Cerebellar cortex (tissue), 1 donor: ENCODE measurements at regions not wholly inside any gene's neighbourhood (a gene's known extent, or its start where the extent isn't known, plus 50 kb on each side); places are given as distances from the start of the nearest gene placed in this dataset.

Experiments
- DNase-seq: peaks from one replicate; pipeline ENCODE4 v3.0.0-alpha.2; 2015; ENCODE audit warnings: low spot score

GRCh38 chr9:119639287-119639955 is 270.2 kb upstream of the BRINP1 start:
- no peak for DNase-seq

DNA sequence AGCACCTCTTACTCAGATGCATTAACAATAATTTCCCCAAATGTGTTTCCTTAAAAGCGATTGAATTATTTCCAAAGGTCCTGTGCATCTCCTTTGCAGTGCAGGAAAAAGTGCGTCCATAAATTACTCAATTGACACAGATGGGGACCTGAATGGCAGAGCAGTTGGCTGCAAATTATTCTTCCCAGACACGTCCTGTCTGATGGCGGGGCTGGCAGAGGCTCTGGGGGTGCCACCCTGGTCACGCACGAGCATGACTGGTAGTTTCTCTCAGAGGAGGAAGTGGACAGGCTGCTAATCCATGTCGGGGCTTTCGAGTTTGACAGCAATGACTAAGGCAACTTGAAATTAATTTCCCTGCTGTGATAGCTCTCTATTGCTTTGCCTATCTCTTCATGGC is 264.8 kb upstream of the BRINP1 start:
- no peak for DNase-seq

DNA sequence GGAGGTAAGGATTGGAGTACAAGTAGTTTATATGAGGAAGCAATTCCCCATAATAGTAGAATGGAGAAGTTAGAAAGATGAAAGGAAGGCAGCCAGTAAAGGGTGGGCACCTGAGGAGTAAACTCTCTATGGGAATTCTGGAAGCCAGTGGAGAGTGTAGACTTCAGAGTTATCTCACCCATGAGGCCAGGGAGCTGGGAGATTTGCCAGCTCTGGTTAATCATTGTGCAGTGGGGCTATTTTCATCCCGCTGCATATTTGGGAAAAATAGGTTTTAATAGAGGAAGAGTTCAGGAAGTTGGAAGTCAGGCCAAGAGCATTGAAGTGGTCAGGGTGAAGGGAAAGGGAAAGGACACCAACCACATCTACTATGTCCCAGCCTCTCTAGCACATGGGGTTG is 242.3 kb upstream of the BRINP1 start:
- no peak for DNase-seq

DNA sequence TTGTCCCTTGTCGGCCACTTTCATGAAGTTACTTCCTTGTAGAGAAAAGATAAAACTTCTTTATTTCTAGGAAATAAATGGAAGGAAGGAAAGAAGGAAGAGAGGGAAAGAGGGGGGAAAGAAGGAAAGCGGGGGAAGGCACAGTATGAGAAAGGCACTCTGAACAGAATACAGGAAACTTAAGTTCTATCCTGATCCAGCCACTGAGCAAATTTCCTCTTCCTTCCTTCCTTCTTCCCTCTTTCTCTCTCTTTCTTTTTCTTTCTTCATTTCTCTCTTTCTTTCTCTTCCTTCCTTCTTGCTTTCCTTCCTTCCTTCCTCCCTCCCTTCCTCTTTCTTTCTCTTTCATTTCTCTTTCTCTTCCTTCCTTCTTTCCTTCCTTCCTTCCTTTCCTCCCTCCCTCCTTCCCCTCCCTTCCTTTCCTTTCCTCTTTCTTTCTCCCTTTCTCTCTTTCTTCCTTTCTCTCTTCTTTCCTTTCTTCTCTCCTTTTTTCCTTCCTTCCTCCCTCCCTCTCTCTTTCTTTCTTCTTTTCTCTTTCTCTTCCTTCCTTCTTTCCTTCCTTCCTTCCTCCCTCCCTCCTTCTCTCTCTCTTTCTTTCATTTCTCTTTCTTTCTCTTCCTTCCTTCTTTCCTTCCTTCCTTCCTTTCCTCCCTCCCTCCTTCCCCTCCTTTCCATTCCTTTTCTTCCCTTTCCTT is 240.2 kb upstream of the BRINP1 start:
- DNase-seq, result no peak

DNA sequence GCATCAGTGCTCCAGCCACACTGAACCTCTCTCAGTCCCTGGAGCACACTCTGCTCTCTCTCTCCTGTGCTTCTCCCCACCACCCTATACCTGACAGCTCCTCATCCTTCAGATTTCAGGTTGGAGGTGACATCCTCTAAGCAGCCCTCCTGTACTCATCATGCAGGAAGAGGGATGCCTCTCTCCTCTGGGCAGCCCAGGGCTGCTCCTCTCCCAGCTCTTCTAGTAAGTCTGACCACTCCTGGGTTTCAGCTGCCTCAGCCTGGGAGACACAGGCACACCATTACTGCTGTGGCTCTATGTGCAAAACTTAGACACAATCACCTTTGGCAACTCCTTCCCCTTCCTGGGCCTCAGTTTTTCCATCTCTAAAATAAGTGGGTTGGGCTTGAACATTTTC is 232.4 kb upstream of the BRINP1 start:
- no peak for DNase-seq

- no peak for DNase-seq
Observed at GRCh38 chr9:119597499-119597898, 228.3 kb upstream of the BRINP1 start.

DNA sequence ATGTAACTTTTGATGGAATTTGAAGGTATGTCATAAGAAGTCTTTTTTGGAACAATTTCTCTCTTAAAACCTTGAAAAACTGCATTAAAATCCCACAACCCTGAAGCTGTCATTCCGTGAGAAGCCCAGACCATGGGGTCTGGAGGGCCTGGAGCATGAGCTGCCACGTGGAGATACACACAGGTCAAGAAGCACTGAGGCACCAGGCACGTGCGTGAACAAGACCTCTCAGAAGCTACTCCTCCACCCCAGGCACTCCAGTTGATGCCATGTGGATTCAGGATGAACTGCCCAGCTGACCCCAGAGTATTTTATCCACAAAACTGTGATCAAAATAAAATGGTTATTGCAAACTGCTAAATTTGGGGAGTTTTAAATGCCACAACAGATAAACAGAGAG is 227.5 kb upstream of the BRINP1 start:
- no peak for DNase-seq

DNA sequence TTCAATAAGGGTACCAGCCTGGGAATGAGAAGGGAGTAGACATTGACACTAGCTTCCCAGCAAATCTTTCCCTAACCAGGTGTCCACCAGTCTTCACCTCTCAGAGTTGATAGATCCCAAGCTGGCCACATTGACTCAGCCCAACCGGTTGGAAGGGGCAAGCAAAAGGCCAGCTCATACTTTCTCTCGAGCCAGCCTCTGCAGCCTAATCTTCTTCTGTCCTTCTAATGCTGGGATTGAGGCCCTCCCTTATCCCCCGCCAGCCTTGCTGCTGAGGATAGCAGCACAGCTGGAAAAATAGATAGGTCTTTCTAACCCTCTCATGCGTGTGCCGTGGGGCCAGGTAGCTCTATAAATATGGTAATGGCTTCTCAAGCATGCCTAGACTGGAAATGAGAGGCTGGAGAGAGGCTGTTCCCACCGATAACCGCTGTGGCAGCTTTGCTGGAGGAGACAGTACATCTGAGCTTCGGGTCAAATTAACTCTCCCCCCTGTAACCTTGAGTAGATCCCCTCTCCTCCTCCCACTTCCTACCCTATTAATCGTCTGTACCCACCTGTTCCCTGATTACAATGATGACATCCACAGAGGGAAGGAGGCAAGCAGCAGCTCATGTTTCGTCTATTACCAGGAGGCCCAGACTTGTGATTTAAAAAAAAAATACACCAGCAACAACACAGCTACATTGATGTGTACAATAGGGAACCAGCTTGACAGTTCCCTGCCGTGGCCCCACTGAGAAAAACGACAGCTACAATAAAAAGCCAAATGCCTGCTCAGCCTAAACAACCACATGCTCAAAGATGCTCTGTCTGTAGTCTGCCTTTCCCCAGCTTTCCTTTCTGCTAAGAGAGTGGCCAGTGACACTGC is 219.9 kb upstream of the BRINP1 start:
- no peak for DNase-seq

GRCh38 chr9:119577881-119578280 is 208.6 kb upstream of the BRINP1 start:
- DNase-seq, result no peak

- no peak for DNase-seq
Observed at GRCh38 chr9:119559986-119560385, 190.8 kb upstream of the BRINP1 start.

DNA sequence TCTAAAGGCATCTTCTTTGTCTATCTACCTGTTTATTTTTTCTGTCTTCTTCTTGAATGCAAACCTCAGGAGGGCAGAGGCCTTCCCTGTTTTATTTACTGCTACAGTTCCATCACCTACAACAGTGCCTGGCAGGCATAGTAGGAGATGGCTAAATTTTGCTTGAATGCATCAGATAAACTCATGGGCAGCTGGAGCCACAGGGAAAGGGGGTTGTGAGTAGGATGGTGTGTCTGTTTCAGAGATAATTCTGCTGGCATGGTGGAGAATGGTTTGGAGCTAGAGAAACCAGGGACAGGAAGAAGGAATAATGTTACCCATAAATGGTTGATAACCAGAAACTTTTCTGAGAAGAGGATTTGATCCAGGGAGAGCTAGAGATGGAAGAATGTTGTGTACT is 189.8 kb upstream of the BRINP1 start:
- no peak for DNase-seq

DNA sequence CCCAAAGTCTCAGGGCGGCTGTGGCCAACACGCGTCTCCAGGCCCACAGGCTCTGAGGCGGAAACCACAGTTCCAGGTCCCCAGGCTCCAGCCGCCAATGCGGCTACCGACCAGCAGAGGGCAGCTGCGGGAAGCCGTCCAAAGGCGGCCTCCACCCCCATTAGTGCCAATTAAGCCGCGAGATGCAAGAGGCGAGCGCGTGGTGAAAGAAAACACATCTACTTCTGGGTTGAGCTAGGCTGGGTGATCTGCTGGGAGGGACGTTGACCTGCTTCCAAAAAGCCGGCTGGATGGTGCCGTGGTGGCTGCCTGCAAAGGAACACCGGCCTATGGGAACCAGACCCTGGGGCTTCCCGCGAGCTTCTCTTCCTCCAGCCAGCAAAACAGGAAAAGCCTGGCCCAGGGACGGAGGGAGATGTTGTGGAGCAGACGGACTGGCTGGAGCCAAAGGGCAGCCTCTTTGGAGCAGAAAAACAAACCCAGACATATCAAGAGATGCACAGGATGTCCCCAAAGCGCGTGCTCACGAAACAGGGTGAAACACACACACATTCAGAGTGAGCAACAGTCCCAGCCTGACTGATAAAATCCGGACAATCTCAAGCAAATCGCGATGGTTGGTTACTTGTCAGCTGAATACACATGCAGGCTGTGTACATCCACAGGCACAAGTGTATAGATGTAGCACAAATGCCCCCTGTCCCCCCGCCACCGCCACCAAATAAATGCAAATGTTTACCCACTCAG is 187.1 kb upstream of the BRINP1 start:
- DNase-seq, result peak; percentile 80

DNA sequence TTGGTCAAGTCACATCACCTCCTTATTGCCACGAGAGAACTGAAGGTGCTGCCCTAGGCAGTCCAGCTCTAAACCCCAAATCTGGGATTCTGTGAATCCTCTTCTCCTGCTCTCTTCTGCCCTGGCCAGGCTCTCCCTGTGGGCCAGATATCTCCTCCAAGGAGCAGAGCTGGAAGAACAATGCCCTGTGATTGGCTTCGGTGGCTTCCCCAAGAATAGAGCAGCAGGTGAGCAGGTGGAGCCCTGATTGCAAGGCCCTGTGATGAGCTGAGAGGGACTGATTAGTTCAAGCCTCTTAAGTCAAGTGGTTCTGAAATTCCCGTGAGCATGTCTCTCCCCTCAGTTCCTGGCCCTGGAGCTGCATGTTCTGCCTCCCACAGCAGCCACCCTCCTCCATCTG is 175.3 kb upstream of the BRINP1 start:
- no peak for DNase-seq

- DNase-seq, result no peak
Observed at GRCh38 chr9:119537138-119537537, 167.9 kb upstream of the BRINP1 start.

DNA sequence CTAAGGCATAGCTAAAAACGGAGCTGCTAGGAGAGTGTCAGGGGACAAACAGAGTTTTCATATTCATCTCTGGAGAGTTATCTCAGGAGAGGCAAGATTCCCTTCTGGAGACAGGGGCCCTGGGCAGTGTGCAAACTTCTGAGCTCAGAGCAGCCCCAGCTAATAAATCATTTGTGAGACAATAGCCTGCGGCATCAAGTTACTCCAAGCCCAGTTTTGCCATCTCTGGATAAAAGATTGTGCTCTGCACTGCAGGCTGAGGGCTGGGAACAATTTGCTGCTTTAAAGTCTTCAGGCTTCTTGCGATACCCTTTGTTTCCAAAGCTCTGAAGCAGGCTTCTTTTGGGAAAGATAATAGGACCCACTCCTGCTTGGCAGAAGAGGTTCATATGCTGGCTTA is 164.3 kb upstream of the BRINP1 start:
- DNase-seq, result no peak

GRCh38 chr9:119526698-119527097 is 157.5 kb upstream of the BRINP1 start:
- DNase-seq, result no peak

GRCh38 chr9:119523508-119523907 is 154.3 kb upstream of the BRINP1 start:
- no peak for DNase-seq

GRCh38 chr9:119522381-119522780 is 153.1 kb upstream of the BRINP1 start:
- DNase-seq, result no peak

- no peak for DNase-seq
Observed at GRCh38 chr9:119509291-119509905, 140.2 kb upstream of the BRINP1 start.

DNA sequence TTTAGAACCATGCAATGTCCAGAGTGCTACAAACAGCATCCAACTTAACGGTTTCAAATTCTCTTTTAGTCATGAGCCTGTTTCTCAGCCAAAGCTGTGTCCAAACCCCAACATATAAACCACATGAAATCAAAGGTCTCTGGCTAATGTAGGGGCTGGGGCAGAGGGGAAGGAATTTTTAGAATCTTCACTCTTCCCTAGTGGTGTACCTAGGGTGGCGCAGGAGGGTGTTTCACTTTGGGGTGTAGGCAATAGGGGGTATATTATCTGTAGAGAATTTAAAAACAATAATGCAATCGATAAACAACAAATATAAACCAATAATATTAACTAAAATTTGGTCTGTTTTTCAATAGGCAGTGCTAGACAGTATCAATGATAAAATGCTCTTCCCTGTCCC is 132.1 kb upstream of the BRINP1 start:
- no peak for DNase-seq

GRCh38 chr9:119500072-119500771 is 131.0 kb upstream of the BRINP1 start:
- no peak for DNase-seq
